Thyroid gland (tissue), 4 donors: ENCODE measurements at regions not wholly inside any gene's neighbourhood (a gene's known extent, or its start where the extent isn't known, plus 50 kb on each side); places are given as distances from the start of the nearest gene placed in this dataset.

Source experiments
- CTCF ChIP-seq, 6 experiments: fragments of 200-600 bp in 3 of 6; fragments of 450-650 bp in 3 of 6; sonication (generic) in 3 of 6; IDR thresholded peaks; one replicate each; pipeline ENCODE4 v1.5.1; 2016 to 2019; ENCODE audit warnings: antibody characterized with exemption in 6 of 6, mild to moderate bottlenecking in 2 of 6, inconsistent platforms in 1 of 6, moderate library complexity in 1 of 6
- POLR2A ChIP-seq, 2 donors: fragments of 450-650 bp; IDR thresholded peaks; one replicate each; pipeline ENCODE4 v1.6.1; 2017; ENCODE audit warnings: antibody characterized with exemption in 2 of 2, mild to moderate bottlenecking in 2 of 2, moderate library complexity in 1 of 2

GRCh38 chr16:76796978-76797377, 394.0 kb upstream of the MON1B start:
- TF ChIP-seq CTCF (IDR thresholded peaks at IDR 0.05), result no peak
- no peak for TF ChIP-seq POLR2A (IDR thresholded peaks at IDR 0.05)
